Upper lobe of right lung (tissue), 1 donor: ENCODE measurements at regions not wholly inside any gene's neighbourhood (a gene's known extent, or its start where the extent isn't known, plus 50 kb on each side); places are given as distances from the start of the nearest gene placed in this dataset.

Source experiments
- ATAC-seq: fragments of 200-7000 bp; cut with Tn5 transposase; one replicate; pipeline ENCODE4 v1.9.1; 2020; ENCODE audit warnings: mild to moderate bottlenecking, moderate library complexity
- DNase-seq: peaks from one replicate; pipeline ENCODE4 v3.0.0-alpha.2; 2020
- H3K27ac ChIP-seq: fragments of 200-600 bp; one replicate; pipeline ENCODE4 v1.8.0; 2022
- H3K27me3 ChIP-seq: fragments of 200-600 bp; one replicate; pipeline ENCODE4 v1.8.0; 2022; ENCODE audit warnings: mild to moderate bottlenecking
- H3K36me3 ChIP-seq: fragments of 200-600 bp; one replicate; pipeline ENCODE4 v1.8.0; 2022
- H3K4me1 ChIP-seq: fragments of 200-600 bp; one replicate; pipeline ENCODE4 v1.8.0; 2022
- H3K4me3 ChIP-seq: fragments of 200-600 bp; one replicate; pipeline ENCODE4 v1.8.0; 2022; ENCODE audit warnings: mild to moderate bottlenecking
- H3K9me3 ChIP-seq: fragments of 200-600 bp; one replicate; pipeline ENCODE4 v1.8.0; 2022
- CTCF ChIP-seq: fragments of 200-600 bp; IDR thresholded peaks from one replicate; pipeline ENCODE4 v1.8.0; 2022; ENCODE audit warnings: antibody characterized with exemption
- intact Hi-C: fragments of 100-400 bp; cut with DNase I; formaldehyde crosslinking; loops from one replicate; pipeline ENCODE4 v1.11.0; 2022
- donor health status: DM: no; HTN: yes; CAD: no; lungs with severe emphysema.

- Histone ChIP-seq H3K9me3 (no peaks in the 10 kb centered on the region), H3K4me1 (no peaks in the 10 kb centered on the region), H3K27me3 (peaks cover 5% of the 10 kb centered on the region), H3K27ac (no peak overlapping the region), H3K4me3 (no peak overlapping the region), H3K36me3 (no peaks in the 10 kb centered on the region)
- intact Hi-C loops = no loop called here
- ATAC-seq (no peak), DNase-seq (no peak)
- no peak for TF ChIP-seq CTCF
Measured at GRCh38 chr2:239874636-239875356, 150.3 kb downstream of the NDUFA10 start.

- intact Hi-C loops = no loop called here
- peak; percentile 38 for DNase-seq
- Histone ChIP-seq H3K9me3 (no peaks in the 10 kb centered on the region), H3K27me3 (peaks cover 4% of the 10 kb centered on the region), H3K4me3 (no peak overlapping the region), H3K27ac (no peak overlapping the region), H3K4me1 (no peaks in the 10 kb centered on the region), H3K36me3 (no peaks in the 10 kb centered on the region)
- no peak for ATAC-seq
- TF ChIP-seq CTCF = no peak
Measured at GRCh38 chr2:239873656-239874635, 151.2 kb downstream of the NDUFA10 start.

GRCh38 chr2:239871481-239872435 lies 153.4 kb downstream of the NDUFA10 start:
- ATAC-seq (peak; percentile 8), DNase-seq (peak; percentile 42)
- TF ChIP-seq CTCF = no peak

GRCh38 chr2:239870863-239871262 lies 154.3 kb downstream of the NDUFA10 start:
- TF ChIP-seq CTCF = no peak
- Histone ChIP-seq H3K36me3 (no peaks in the 10 kb centered on the region), H3K9me3 (no peaks in the 10 kb centered on the region), H3K4me1 (no peaks in the 10 kb centered on the region), H3K27ac (no peak overlapping the region), H3K27me3 (no peaks in the 10 kb centered on the region), H3K4me3 (no peak overlapping the region)
- no peak for ATAC-seq
- intact Hi-C loops = no loop called here
- DNase-seq = peak; percentile 46

More at GRCh38 chr2:239871481-239872435, 153.4 kb downstream of the NDUFA10 start:
- Histone ChIP-seq H3K27me3 (no peaks in the 10 kb centered on the region), H3K27ac (no peak overlapping the region), H3K9me3 (no peaks in the 10 kb centered on the region), H3K4me1 (no peaks in the 10 kb centered on the region), H3K4me3 (no peak overlapping the region), H3K36me3 (no peaks in the 10 kb centered on the region)
- intact Hi-C loops = no loop called here

- no peaks in the 10 kb centered on the region for H3K36me3 ChIP-seq
- no peak for TF ChIP-seq CTCF
- no peak overlapping the region for H3K4me3 ChIP-seq
- no peaks in the 10 kb centered on the region for H3K27me3 ChIP-seq
- H3K4me1 ChIP-seq = no peaks in the 10 kb centered on the region
- H3K27ac ChIP-seq = no peak overlapping the region
- ATAC-seq (no peak), DNase-seq (no peak)
- H3K9me3 ChIP-seq = no peaks in the 10 kb centered on the region
- intact Hi-C loops = no loop called here
Measured at GRCh38 chr2:239870276-239870675, 154.9 kb downstream of the NDUFA10 start.
